ENCODE measurements at regions not wholly inside any gene's neighbourhood (a gene's known extent, or its start where the extent isn't known, plus 50 kb on each side); places are given as distances from the start of the nearest gene placed in this dataset.
"Not testable (repeated sequence)": the region's sequence is repeated elsewhere in the genome, so short reads cannot be mapped to it uniquely, and the experiment has no call there.

- DNase-seq (ENCODE audit: low read depth, low spot score) = no peak
These were observed 206.1 kb downstream of the YTHDC2 start for GRCh38 chr5:113719549-113719948.

GRCh38 chr5:113721171-113721570, 207.7 kb downstream of the YTHDC2 start:
- no peak for DNase-seq (ENCODE audit: low read depth, low spot score)

GRCh38 chr5:113723021-113723420, 209.5 kb downstream of the YTHDC2 start:
- no peak for DNase-seq (ENCODE audit: low read depth, low spot score)

GRCh38 chr5:113735751-113736150, 222.3 kb downstream of the YTHDC2 start:
- no peak for DNase-seq (ENCODE audit: low read depth, low spot score)

GRCh38 chr5:113742176-113742575, 228.7 kb downstream of the YTHDC2 start:
- no peak for DNase-seq (ENCODE audit: low read depth, low spot score)

- no peak for DNase-seq (ENCODE audit: low read depth, low spot score)
These were observed 229.1 kb downstream of the YTHDC2 start for GRCh38 chr5:113742639-113743038.

- no peak for DNase-seq (ENCODE audit: low read depth, low spot score)
These were observed 234.9 kb downstream of the YTHDC2 start for GRCh38 chr5:113748403-113748802.

GRCh38 chr5:113749334-113749733, 235.8 kb downstream of the YTHDC2 start:
- DNase-seq (ENCODE audit: low read depth, low spot score) = peak; percentile 31

- DNase-seq (ENCODE audit: low read depth, low spot score) = not testable (repeated sequence)
These were observed 239.7 kb downstream of the YTHDC2 start for GRCh38 chr5:113753182-113753581.

- no peak for DNase-seq (ENCODE audit: low read depth, low spot score)
These were observed 242.0 kb downstream of the YTHDC2 start for GRCh38 chr5:113755516-113755915.

GRCh38 chr5:113757508-113757907, 244.0 kb downstream of the YTHDC2 start:
- DNase-seq (ENCODE audit: low read depth, low spot score) = no peak

- DNase-seq (ENCODE audit: low read depth, low spot score) = no peak
These were observed 246.0 kb downstream of the YTHDC2 start for GRCh38 chr5:113759505-113759904.

GRCh38 chr5:113760486-113760885, 247.0 kb downstream of the YTHDC2 start:
- no peak for DNase-seq (ENCODE audit: low read depth, low spot score)

GRCh38 chr5:113761594-113761993, 248.1 kb downstream of the YTHDC2 start:
- no peak for DNase-seq (ENCODE audit: low read depth, low spot score)

GRCh38 chr5:113764382-113764781, 250.9 kb downstream of the YTHDC2 start:
- DNase-seq (ENCODE audit: low read depth, low spot score) = no peak

- DNase-seq (ENCODE audit: low read depth, low spot score) = not testable (repeated sequence)
These were observed 253.3 kb downstream of the YTHDC2 start for GRCh38 chr5:113766827-113767226.

GRCh38 chr5:113770648-113771047, 257.2 kb downstream of the YTHDC2 start:
- DNase-seq (ENCODE audit: low read depth, low spot score) = no peak

GRCh38 chr5:113771483-113771882, 258.0 kb downstream of the YTHDC2 start:
- DNase-seq (ENCODE audit: low read depth, low spot score) = no peak

GRCh38 chr5:113776168-113776567, 262.7 kb downstream of the YTHDC2 start:
- DNase-seq (ENCODE audit: low read depth, low spot score) = peak; percentile 25

- no peak for DNase-seq (ENCODE audit: low read depth, low spot score)
These were observed 263.5 kb downstream of the YTHDC2 start for GRCh38 chr5:113776832-113777525.

GRCh38 chr5:113778147-113778546, 264.7 kb downstream of the YTHDC2 start:
- no peak for DNase-seq (ENCODE audit: low read depth, low spot score)

GRCh38 chr5:113788141-113788655, 274.7 kb downstream of the YTHDC2 start:
- DNase-seq (ENCODE audit: low read depth, low spot score) = no peak

- DNase-seq (ENCODE audit: low read depth, low spot score) = no peak
These were observed 276.3 kb downstream of the YTHDC2 start for GRCh38 chr5:113789769-113790168.

- no peak for DNase-seq (ENCODE audit: low read depth, low spot score)
These were observed 279.3 kb downstream of the YTHDC2 start for GRCh38 chr5:113792806-113793205.

Measured in ELF-1 (cell line).